ENCODE measurements at regions not wholly inside any gene's neighbourhood (a gene's known extent, or its start where the extent isn't known, plus 50 kb on each side); places are given as distances from the start of the nearest gene placed in this dataset.

DNA sequence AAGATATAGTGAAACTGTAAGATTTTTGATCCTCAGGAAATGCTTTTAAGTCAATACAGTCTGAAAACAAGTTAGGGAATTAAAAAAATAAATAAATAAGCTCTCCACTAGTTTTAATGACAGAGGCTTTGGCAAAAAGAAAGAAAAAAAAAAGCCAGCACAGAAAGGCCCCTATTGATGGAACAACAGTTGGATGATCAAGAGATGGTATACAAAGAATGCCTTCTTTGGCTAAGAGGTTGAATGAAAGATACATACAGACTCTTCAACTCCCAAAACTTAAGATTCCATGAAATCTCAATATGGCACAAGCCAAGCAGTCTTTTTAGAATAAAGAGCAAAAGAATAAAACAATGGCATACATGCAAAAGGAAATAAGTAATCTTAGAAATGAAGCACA is 64.0 kb upstream of the GALNT5 start:
- DNase-seq: no peak

DNA sequence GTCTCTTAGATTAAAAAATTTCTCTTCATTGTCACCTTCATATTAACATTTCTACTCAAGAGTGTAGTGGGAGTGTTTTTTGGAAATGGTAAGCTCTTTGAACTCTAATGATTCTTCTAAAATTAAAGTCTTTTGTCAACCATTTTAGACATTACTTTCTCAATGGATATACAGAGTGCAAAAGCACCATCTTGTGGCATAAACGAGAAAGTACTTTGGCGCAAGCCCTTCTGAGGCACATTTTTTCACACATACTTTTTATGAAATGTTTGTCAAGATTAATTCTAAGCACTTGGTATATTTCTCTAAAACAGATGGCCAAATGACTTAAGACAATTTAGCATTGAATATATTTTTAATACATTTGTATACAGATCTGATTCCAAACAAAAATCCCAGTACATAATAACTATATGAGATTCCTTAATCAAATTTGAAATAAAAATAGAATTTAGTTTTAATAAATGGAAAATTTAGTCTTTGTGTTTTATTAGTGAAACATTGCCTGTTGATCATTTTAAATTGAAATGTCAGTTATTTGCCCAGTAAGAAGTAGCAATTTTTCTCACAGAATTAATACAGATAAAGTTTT is 63.3 kb upstream of the GALNT5 start:
- DNase-seq: no peak

DNA sequence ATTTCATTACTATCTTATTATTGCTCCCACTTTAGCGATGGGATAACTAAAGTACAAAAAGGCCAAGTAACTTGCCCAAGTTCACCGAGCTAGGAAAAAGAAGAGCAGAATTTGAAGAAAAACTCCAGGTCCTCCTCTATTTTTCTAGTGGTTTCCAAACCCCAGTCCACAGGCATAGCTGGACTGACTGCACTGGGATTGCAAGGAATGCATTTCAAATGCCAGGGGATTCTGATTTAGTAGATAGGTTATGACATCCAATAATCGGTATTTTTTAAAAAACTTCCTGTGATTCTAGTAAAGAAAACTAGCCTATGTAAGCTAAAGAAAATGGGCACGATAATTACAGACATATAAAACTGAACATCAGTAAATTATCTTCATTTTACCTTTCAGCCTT is 62.7 kb upstream of the GALNT5 start:
- no peak for DNase-seq

DNA sequence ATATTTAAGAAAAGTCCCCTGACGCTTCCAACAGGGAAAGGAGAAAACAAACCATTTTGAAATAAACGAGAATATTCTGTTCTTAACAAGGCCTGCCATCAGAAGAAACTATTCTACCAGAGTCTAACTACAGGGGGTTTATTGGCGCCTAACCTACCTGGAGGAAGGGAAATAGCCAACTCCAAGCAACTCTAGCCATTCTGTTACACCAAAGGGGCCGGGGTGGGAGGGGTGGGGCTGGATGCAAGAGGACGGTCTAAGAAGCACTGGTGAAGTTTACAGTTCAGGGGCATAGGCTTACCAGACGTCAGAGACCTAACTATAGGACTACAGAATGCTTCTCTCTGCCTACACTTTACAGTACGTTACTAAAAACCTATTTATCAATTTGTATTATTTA is 60.5 kb upstream of the GALNT5 start:
- DNase-seq: no peak

DNA sequence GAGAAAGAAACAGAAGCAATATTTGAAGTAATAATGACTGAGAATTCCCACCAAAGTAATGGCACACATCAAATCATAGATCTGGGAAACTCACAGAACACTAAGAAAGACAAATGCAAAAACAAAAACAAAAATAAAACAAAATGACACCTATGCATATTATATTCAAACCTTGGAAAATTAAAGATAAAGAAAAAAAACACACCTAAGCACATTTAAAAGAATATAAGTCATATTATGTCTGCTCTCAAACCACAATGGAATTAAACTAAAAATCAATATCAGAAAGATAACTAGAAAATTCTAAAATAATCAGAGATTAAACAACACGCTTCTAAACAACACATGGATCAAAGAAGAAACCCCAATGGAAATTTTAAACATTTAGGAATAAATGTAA is 59.7 kb upstream of the GALNT5 start:
- DNase-seq: no peak

DNA sequence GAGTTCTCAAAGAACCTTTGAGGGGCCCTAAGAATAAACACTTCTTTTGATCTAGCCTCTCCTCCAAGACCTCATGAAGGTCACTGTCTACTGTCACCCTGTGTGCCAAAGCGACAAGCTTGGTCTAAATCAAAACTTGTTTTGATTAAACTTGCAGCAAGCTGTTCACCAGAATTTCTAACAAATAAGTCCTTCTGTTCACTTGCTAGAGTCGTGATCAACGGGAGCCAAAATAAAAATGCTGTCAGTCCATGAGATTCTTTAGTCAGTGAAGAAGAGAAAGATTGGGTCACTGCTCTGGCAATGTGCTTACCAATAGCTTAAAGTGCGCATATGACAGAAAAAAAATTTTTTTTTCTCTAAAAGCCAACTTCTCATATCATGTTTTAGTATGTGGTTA is 53.9 kb upstream of the GALNT5 start:
- no peak for DNase-seq

DNA sequence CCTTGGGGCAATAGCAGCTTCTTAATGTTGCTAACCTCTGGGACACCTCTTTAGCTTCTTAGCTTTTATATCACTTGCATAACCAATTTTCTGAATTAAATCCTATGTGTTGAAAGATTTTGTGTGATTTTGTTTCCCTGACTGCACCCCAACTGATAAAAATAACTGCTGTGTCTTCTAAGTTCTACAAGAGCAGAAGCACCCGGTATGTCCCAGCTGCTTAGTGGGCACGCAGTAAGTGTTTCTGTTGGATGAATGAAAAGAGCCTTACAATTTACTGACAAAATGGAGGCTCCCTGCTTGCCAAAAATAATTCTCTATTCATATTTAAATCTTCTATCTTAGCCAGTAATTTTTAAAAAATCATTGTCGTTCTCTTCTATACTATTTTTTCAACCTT is 53.1 kb upstream of the GALNT5 start:
- no peak for DNase-seq

DNA sequence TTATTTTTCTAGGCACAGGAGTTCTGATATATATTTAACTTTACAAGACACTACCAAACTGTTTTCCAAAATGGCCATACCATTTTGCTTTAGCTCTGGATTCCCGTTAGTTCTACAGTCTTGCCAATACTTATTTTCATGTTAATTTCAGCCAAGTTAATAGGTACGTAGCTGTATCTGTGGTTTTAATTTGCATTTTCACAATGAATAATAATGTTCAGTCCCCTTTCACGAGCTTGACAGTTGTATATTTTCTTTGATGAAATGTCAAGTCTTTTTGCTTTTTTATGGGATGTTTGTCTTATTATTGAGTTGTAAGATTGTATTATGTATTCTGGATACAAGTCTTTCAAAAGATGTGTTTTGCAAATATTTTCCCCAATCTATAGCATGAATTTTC is 50.6 kb upstream of the GALNT5 start:
- DNase-seq: no peak
